IPS DF 6.9 (cell line): ENCODE measurements at regions not wholly inside any gene's neighbourhood (a gene's known extent, or its start where the extent isn't known, plus 50 kb on each side); places are given as distances from the start of the nearest gene placed in this dataset.
"Not testable (repeated sequence)": the region's sequence is repeated elsewhere in the genome, so short reads cannot be mapped to it uniquely, and the experiment has no call there.

Experiments
- DNase-seq: peaks from one replicate; pipeline ENCODE4 v3.0.0-alpha.2; 2013; ENCODE audit warnings: low read depth, low spot score
- H3K27ac ChIP-seq: one replicate; pipeline ENCODE4 v1.5.1; 2013; ENCODE audit warnings: low read length, control low read depth
- H3K27me3 ChIP-seq: 2 replicates; pipeline ENCODE4 v1.6.1; 2013; ENCODE audit warnings: mild to moderate bottlenecking, low read length; ENCODE audit not compliant: control insufficient read depth, insufficient read depth
- H3K36me3 ChIP-seq: 2 replicates; pipeline ENCODE4 v1.6.1; 2013; ENCODE audit warnings: low read length; ENCODE audit not compliant: control insufficient read depth, insufficient read depth
- H3K4me1 ChIP-seq: 2 replicates; pipeline ENCODE4 v1.6.1; 2013; ENCODE audit warnings: low read length; ENCODE audit not compliant: control insufficient read depth, insufficient read depth
- H3K4me3 ChIP-seq: 2 replicates; pipeline ENCODE4 v1.5.1; 2013; ENCODE audit warnings: mild to moderate bottlenecking, low read length
- H3K9me3 ChIP-seq: 2 replicates; pipeline ENCODE4 v1.6.1; 2013; ENCODE audit warnings: low read length, inconsistent platforms; ENCODE audit not compliant: control insufficient read depth, insufficient read depth
- WGBS: extraction: QIAGEN DNeasy Blood & Tissue Kit; methylation state at CpG from one replicate; pipeline ENCODE4 v1.1.7; 2013; ENCODE audit warnings: mixed read lengths, missing lambda C conversion rate; ENCODE audit not compliant: insufficient read length, insufficient coverage; 5-methylcytosine and 5-hydroxymethylcytosine counted together

GRCh38 chr13:109408591-109409382 lies 377.6 kb downstream of the IRS2 start:
- H3K4me3 ChIP-seq: no peak overlapping the region

DNA sequence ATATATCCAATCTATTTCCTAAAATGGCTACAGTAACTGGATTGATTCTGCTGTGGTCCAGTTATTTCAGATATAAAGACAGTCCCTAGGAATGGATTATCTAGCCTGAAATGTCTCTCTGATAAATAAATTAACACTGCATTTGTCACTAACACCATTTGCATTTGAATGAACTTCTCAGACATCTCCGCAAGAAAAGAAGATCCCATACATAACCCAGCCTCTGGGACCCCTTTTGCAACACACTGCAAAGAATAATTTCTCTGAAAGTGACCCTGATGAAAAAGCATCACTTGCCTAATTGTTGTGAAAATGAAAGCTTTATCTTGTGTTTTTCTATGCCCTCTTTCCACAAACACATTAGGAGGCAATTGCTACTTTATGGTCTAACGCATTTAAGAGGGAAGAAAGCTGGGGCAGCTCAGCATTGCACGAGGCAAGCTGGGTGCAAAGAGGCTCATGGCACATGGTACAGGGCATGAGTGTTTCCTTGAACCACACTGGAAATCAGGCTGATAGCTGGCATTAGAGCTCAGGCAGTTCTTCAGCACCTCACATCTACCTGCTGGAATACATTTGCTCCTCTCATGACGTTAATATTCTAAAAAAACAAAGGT lies 379.9 kb downstream of the IRS2 start:
- Histone ChIP-seq H3K27me3 (no peaks in the 10 kb centered on the region), H3K36me3 (no peaks in the 10 kb centered on the region), H3K4me1 (no peaks in the 10 kb centered on the region), H3K9me3 (peaks cover 2% of the 10 kb centered on the region), H3K4me3 (no peak overlapping the region), H3K27ac (no peak overlapping the region)
- DNase-seq: no peak
- WGBS: no CpG with 5 or more reads among the region's 4 CpGs

More at GRCh38 chr13:109408591-109409382, 377.6 kb downstream of the IRS2 start:
- no peaks in the 10 kb centered on the region for H3K36me3 ChIP-seq
- H3K27ac ChIP-seq: no peak overlapping the region
- H3K9me3 ChIP-seq: peaks cover 2% of the 10 kb centered on the region
- no CpG with 5 or more reads among the region's 14 CpGs for WGBS
- peaks cover 2% of the 10 kb centered on the region; the same call in 1 of the 2 replicates for H3K4me1 ChIP-seq
- H3K27me3 ChIP-seq: no peaks in the 10 kb centered on the region
- no peak for DNase-seq

- Histone ChIP-seq H3K27me3 (no peaks in the 10 kb centered on the region), H3K27ac (no peak overlapping the region), H3K4me3 (no peak overlapping the region), H3K9me3 (peaks cover 2% of the 10 kb centered on the region), H3K36me3 (no peaks in the 10 kb centered on the region), H3K4me1 (no peaks in the 10 kb centered on the region)
- no CpG with 5 or more reads among the region's 7 CpGs for WGBS
- DNase-seq: no peak
Observed at GRCh38 chr13:109403012-109403421, 383.4 kb downstream of the IRS2 start.

- WGBS: no CpG with 5 or more reads among the region's 6 CpGs
Observed at GRCh38 chr13:109401891-109402290, 384.5 kb downstream of the IRS2 start.

GRCh38 chr13:109401307-109401706 lies 385.1 kb downstream of the IRS2 start:
- Histone ChIP-seq H3K27me3 (no peaks in the 10 kb centered on the region), H3K36me3 (no peaks in the 10 kb centered on the region), H3K4me1 (no peaks in the 10 kb centered on the region), H3K4me3 (no peak overlapping the region), H3K9me3 (peaks cover 2% of the 10 kb centered on the region), H3K27ac (no peak overlapping the region)
- WGBS: no CpG with 5 or more reads among the region's 9 CpGs
- no peak for DNase-seq

More at GRCh38 chr13:109401891-109402290, 384.5 kb downstream of the IRS2 start:
- Histone ChIP-seq H3K36me3 (no peaks in the 10 kb centered on the region), H3K4me1 (no peaks in the 10 kb centered on the region), H3K27ac (no peak overlapping the region), H3K4me3 (no peak overlapping the region), H3K27me3 (no peaks in the 10 kb centered on the region), H3K9me3 (peaks cover 2% of the 10 kb centered on the region)
- no peak for DNase-seq

DNA sequence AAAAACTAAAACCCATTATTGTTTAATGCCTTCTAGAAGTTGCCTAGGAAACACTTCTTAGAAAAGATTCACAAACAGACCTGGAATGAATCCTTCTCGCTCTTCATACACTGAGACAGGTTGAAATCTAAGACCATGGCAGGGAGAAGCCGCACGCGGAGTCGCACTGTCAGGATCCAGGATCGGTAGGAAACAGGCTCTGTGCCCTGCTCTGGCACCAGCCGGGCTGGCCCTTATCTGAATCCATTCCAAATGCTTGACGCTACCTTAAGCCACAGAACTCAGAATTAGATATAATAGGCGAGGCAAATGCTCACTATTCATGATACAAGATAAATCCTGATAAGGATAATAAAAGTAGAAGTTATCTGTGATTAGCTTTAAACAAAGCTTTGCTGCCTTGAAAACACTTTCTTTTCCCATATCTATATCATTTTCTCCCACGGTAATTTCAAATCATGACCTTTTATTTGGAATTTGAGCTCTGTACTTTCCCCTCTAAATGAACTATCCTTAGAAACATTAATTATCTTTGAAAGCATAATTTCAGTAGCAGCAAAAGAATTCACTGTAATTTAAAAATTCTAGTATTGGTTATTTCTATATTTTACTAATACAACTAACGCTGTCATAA lies 385.6 kb downstream of the IRS2 start:
- Histone ChIP-seq H3K4me1 (no peaks in the 10 kb centered on the region), H3K9me3 (peaks cover 2% of the 10 kb centered on the region), H3K27ac (no peak overlapping the region), H3K4me3 (no peak overlapping the region), H3K36me3 (no peaks in the 10 kb centered on the region), H3K27me3 (no peaks in the 10 kb centered on the region)
- no peak for DNase-seq
- WGBS: no CpG with 5 or more reads among the region's 11 CpGs

DNA sequence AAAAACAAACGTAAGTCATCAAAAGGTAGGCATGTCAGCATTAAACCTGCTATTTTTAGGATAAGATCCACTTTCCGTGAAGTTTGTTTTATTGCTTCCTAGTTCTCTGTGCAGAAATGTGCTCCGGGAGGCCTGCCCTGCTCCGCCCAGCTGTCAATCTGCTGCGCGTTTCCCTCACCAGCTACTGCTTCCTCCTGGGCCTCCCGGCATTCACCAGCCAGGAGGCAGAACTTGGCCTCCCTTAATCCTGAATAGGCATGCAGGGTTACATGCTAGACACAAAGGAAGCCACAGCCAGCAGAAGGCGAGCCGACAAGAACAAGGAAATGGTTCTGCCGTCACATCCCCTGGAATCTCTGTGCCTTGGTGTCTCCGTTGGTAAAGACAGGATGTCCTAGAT lies 386.2 kb downstream of the IRS2 start:
- Histone ChIP-seq H3K27ac (no peak overlapping the region), H3K9me3 (peaks cover 2% of the 10 kb centered on the region), H3K36me3 (no peaks in the 10 kb centered on the region), H3K4me1 (no peaks in the 10 kb centered on the region), H3K4me3 (no peak overlapping the region), H3K27me3 (no peaks in the 10 kb centered on the region)
- DNase-seq: no peak
- WGBS: no CpG with 5 or more reads among the region's 11 CpGs

GRCh38 chr13:109398071-109398470 lies 388.3 kb downstream of the IRS2 start:
- H3K36me3 ChIP-seq, H3K27me3 ChIP-seq, H3K27ac ChIP-seq, H3K4me3 ChIP-seq, DNase-seq, H3K4me1 ChIP-seq, H3K9me3 ChIP-seq: not testable (repeated sequence)
- WGBS: no CpG with 5 or more reads among the region's 5 CpGs

DNA sequence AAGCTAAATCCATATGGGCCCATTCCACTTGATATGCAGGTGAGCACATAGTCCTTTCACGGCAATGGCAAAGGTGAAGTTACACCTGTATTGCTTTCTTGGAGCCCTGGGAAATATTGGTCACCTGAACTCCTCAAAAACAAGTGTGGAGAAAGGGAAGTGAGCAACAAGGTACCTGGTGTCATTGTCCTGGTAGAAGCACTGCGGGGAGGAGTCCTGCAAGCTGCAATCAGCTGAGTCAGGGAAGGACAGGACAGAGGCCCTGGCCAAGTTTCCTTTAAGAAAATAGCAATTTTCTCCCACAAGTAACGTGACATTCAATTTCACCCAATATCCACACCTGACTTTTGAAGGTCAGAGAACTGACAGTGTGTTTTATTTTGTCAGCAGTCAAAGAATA lies 389.1 kb downstream of the IRS2 start:
- Histone ChIP-seq H3K27me3 (no peaks in the 10 kb centered on the region), H3K4me1 (no peaks in the 10 kb centered on the region), H3K27ac (no peak overlapping the region), H3K4me3 (no peak overlapping the region), H3K9me3 (no peaks in the 10 kb centered on the region), H3K36me3 (no peaks in the 10 kb centered on the region)
- DNase-seq: no peak
- no CpG with 5 or more reads among the region's 3 CpGs for WGBS

GRCh38 chr13:109396266-109396665 lies 390.1 kb downstream of the IRS2 start:
- Histone ChIP-seq H3K4me1 (no peaks in the 10 kb centered on the region), H3K9me3 (no peaks in the 10 kb centered on the region), H3K27ac (no peak overlapping the region), H3K27me3 (no peaks in the 10 kb centered on the region), H3K36me3 (no peaks in the 10 kb centered on the region), H3K4me3 (no peak overlapping the region)
- WGBS: no CpG with 5 or more reads among the region's 9 CpGs
- no peak for DNase-seq
